Iris pigment epithelial cell (primary cell): ENCODE measurements at regions not wholly inside any gene's neighbourhood (a gene's known extent, or its start where the extent isn't known, plus 50 kb on each side); places are given as distances from the start of the nearest gene placed in this dataset.
"Not testable (repeated sequence)": the region's sequence is repeated elsewhere in the genome, so short reads cannot be mapped to it uniquely, and the experiment has no call there.

Experiments used
- DNase-seq: peaks from one replicate; pipeline ENCODE4 v3.0.0-alpha.2; 2011; ENCODE audit warnings: low read depth

DNA sequence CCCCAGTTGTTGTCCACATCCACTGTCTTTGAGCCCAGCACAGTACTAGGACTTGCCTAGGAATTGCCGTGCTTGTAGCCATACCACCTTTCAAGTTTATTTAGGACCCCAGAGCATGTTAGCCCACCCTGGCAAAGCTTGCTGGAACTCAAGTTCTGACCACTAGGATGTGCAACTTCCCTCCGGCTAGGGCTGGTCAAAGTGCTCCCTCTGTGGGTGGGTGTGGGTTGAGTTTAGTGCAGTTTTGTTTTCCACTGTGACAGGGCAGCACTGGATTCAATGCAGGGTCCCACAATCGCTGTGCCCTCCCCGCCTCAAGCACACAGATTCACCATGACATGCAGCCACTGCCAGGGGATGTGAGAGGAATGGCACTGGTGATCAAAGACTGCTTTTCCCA is 96.0 kb downstream of the RASGEF1B start:
- no peak for DNase-seq

DNA sequence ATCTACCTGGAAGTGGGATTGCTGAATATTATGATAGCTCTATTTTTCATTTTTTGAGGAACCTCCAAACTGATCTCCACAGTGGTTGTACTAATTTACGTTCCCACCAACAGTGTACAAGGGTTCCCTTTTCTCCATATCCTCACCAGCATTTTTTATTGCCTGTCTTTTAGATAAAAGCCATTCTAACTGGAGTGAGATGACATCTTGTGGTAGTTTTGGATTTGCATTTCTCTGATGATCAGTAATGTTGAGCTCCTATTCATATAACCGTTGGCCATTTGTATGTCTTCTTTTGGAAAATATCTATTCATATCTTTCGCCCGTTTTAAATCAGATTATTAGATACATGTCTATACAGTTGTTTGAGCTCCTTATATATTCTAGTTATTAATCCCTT is 101.8 kb downstream of the RASGEF1B start:
- no peak for DNase-seq

DNA sequence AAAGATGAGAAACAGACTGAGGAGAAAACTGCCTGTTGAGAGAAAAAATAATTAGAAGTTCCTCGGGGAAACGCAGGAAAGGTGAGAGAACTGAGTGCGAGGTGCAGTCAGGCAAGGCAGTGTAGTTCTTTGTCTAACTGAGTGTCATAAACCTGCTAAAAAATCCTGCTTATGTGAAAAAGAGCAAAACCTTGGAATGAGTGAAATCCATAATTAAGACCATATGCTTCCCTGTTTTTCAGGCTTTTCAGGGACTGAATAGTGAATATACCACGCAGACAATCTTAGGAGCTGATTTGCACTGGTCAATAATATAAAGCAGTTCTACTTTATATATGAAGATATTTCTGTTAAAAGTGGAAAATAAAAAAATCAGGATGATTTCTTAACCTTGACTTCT is 104.9 kb downstream of the RASGEF1B start:
- no peak for DNase-seq

DNA sequence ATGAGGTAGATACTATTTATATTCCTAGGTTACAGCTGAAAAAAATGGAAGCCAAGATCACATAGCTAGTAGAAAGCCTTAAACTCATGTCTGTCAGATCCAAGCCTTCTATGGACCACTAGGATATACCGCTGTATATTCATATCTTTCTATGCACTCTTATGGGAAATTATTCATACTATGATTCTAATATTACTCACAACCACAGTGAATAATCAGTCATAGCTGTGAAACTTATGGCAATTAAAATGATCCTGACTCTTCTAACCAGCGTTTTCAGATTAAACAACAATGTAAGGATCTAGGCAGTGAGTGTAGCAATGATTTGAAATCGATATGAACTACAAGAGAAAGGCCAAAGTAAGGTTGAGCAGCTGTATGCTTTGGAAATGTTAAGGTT is 111.0 kb downstream of the RASGEF1B start:
- DNase-seq = no peak

DNA sequence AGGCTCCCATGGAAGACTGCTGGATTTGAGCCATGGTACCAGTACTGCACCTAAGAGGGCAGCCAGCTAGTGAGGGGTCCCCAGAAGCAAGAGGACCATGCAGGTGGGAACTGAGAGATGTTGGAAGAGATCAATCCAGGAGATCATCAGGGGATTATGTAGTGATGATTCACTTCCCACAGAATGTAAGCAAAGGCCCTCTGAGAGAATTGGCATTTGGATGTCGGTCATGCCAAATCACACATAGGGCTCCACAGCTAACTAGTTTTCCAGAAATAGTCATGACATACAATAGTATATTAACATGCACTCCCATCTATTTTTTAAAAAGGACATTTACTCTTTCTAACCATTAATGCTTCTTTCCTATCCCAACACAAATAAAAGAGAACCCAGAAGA is 112.5 kb downstream of the RASGEF1B start:
- no peak for DNase-seq

DNA sequence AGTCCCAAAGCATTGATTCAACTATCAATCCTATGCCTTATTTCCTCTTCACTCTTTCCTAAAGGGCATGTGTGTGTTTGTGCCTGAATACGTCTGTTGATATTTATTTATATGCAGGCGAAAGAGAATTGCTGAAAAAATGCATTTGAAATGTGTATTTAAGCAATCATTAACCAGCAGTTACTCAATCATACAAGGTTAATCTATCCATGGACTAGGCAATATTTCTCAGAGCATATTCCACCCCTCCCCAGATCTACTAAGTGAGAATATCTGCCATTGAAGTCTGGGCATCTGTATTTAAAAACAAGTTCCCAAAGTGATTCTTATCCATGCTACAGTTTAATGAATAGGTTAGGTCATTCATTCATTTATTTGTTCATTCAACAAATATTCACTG is 113.6 kb downstream of the RASGEF1B start:
- DNase-seq = no peak

DNA sequence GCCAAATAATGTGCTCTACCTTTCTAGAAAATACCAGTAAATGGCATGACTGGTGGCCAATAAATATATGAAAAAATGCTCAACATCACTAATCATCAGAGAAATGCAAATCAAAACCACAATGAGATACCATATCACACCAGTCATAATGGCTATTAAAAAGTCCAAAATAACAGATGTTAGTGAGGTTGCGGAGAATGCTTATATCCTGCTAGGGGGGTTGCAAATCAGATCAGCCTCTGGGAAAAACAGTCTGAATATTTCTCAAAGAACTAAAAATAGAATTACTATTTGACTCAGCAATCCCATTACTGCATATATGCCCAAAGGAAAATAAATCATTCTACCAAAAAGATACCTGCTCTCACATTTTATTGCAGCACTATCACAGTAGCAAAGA is 115.1 kb downstream of the RASGEF1B start:
- no peak for DNase-seq

DNA sequence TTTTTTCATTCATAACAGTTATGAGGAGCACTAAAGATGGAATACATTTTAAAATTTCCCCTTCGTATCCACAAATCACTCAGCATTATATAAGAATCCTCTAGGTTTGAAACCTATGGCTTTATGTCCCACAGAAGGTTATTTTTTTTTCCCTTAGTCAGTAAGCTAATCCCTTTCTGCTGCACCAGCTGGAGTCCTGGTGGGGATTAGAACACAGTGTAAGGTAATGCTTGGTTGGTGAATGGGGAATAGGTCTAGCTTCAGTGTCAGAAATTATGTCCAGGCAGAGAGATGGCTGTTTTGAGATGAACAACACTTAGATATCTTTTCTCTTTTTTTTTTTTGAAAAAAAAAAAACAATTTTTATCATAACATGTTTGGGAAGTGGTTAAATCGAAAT is 116.6 kb downstream of the RASGEF1B start:
- DNase-seq = no peak

DNA sequence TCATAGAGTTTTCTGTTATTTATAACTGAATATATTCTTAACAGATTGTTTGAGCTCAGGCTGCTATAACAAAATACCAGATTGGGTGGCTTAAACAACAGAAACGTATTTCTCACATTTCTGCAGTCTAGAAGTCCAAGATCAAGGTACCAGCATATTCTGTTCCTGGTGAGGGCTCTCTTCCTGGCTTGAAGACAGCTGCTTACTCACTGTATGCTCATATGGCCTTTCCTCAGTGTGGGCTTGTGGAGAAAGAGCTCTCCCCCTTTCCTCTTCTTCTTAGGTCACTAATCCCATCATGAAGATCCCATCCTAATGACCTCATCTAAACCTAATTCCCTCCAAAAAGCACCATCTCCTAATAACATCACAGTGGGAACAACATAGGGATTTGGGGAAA is 117.8 kb downstream of the RASGEF1B start:
- DNase-seq = peak; percentile 38

DNA sequence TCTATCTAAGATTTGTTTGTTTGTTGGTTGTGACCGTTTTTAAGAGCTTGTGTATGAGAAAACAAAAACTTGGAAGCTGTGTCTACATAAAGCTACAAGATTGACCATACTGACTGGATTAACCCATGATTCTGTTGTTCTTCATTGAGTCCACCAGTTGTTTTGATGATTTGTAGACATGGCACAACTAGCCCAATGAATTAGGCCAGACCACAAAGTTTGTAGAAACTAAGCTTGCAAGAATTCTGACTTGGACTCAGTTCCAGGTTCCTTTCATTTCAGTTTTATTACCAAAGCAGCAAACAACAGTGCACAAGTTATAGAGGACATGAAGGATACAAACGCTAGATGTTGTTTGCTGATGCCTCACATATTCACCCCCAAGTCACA is 119.3 kb downstream of the RASGEF1B start:
- peak; percentile 72 for DNase-seq

DNA sequence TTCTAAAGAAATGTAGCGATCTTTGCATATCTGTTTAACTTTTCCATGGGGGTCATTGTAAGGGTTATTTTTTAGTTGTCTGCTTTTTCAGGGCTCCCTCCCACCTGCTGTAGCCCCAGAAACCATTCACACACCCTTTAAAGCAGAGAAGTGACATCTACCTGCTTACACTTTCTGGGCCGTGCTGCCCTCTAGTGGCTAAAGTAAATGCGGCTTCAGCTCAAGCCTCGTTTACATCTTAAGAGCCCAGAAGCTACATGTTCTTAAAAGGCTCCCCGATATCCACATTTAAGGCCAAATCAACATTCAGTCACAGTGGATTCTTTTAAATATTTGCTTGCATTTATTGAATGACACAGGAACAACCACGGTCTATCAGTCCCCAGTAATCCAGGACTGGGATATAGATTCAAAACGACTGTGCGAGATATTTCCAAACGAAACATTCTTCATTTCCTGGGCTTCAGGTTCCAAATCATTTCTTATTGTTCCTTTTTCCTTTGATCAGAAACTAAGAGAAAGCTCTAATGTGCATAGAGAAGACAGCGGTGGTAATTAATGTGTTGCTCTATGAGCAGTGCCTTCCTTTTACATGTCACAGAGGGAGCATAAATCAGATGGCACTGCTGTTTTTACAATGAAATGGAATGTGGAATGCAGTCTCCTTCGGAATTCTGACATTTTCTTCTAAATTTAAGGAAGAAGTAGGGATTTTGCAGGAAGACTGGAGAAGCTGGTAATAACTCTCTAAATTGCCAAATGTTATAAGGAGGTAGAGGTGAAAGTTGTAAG is 119.9 kb downstream of the RASGEF1B start:
- DNase-seq = peak; percentile 81

DNA sequence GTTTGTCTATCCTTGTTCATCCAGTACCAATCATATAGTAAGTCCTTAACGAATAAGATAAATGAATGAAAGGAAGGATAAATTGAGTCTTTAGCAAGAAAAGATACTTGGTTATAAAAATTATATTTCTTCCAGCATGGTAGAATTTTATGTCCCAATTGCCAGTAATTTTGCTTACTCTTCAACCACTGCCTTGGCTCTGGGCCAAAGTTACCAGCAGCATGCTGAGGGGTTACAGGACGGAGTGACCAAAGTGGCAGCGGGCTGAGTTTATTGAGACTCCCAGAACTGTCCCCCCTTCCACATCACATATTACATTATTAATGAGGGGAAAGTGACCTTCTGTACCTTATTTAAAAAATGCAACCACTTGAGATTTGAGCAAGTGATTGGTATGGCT is 121.7 kb downstream of the RASGEF1B start:
- DNase-seq = no peak

DNA sequence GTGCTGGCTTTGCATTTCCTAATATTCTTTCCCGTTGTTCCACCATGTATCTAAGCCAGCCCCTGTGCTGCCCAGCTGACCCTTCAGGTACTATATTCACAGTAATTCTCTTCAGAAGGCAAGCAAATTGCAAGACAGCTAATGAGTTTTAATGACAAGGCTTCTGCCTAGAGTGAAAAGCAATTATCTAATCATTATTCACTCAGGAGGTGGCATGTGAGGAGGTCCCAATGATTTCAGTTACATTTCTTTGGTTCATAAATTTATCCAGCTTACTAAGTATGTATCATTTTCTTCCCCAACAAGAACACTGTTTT is 123.0 kb downstream of the RASGEF1B start:
- DNase-seq = no peak

DNA sequence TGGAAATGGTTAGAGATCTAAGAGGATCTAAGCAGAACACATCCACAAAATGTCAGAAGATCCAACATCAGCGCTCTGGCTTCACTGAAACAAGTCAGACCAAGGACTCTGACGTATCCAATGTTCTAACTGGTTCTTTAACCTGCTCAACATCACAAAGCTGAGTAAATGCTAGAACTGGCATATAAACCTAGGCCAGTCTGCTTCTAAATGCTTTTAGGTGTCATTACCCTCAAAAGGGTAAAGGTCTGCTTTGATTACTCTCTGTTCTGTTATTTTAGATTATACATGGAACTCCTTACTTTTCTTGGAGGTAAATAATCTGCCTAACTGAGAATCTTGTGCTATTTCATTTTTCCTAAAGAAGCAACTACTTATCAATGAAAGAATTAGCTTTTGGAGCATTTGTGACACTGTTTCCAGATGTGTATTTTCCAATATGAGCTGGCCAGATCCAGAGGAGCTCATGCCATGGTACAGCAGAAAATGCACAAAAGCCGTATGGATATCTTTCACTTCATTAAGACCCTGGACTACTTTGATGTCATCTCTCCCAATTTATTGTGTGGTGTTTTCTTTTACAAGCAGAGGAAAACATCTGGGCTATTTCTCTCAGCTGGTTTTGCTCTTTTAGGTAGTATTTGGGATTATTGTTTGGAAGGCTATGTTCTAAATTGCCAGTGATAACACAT is 123.5 kb downstream of the RASGEF1B start:
- DNase-seq = no peak

DNA sequence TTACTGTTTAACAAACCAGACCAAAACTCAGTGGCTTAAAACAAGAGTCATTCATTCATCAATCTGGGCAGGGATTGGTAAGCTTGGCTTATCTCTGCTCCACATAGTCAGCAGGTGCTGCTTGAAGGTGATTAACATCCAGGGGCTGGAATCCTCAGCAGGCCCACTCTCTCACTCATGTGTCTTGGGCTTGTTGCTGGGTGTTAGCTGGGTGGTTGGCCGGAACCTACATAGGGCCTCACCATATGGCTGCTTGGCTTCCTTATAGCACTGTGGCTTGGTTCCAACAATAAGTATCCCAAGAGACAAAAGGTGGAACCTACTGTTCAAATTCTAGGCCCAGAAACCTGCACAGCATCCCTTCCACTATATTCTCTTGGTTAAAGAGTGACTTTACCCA is 125.0 kb downstream of the RASGEF1B start:
- DNase-seq = no peak

DNA sequence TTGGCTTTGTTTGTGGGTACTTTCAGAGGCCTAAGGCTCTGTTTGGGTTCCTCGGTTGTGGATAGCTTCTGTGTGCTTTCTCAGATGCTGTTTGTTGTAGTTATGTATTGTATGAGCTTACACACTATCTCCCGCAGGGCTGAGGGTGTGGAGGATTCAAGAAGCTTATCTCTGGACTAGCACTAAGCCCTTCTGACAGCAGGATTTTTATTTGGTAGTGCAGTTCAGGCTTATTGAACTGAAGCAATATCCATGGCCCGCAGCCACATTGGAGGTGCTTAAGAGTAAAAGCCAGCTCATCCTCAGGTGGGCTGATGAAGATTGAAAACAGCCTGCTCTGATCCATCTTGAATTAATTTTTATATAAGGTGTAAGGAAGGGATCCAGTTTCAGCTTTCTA is 128.2 kb downstream of the RASGEF1B start:
- peak; percentile 29 for DNase-seq

DNA sequence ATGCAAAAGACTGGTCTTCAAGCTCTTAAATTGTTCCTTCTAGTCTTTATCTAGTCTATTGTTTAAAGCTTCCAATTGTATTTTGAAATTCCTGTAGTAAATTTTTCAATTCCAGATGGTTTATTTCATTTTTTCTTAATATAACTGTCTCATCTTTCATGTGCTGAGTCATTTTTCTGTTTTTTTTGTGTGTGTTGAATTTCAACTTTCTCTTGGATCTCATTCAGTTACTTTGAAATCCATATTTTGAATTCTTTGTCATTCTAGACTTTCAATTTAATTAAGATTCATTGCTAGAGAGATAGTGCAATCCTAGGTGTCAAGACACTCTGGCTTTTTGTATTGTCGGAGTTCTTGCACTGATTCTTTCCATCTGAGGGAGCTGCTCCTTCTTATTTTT is 128.0 kb upstream of the PRKG2 start:
- DNase-seq = peak; percentile 11

DNA sequence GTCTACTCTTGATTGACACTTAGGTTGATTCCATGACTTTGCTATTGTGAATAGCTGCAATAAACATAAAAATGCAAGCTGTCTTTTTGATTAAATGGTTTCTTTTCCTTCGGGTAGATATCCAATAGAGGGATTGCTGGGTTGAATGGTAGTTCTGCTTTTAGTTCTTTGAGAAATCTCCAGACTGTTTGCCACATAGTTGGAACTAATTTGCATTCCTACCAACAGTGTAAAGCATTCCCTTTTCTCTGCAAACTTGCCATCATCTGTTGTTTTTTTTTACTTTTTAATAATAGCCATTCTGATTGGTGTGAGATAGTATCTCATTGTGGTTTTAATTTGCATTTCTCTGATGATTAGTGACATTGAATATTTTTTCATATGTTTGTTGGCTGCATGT is 122.2 kb upstream of the PRKG2 start:
- DNase-seq = no peak

DNA sequence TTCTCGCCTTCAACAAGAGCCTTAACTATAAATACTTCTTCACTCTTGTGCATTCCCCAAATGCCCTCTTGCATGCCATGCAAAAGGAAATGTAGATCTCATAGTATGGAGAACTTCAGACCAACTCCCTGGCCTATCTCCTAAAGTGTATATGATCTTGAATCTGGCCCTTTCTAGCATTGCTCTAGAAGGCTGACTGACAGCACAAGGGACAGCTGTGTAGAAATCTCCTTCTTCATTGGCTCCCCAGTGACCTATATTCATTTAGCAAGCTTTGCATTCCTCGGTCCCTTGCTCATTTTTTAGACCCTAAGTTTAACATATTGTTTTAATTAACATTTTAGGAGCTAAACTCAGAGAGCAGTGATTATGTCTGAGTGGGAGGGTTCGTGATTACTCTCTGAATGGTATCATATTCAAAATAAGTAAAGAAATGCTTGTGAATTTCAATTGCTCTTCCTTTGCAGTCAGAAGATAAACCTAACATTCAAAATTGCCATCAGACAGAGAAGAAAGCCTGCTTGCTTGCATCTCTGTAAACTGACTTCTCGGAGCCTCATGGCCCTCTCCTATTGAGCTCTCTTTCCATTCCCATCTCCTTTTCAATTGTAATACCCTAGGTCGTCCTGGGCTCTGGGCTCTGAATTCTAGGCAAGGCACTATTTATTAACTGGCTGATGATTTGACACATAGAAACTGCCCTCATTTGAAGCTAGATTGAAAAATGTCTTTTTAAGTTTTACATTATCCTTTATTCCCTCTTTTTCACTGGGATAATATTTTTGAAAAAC is 120.3 kb upstream of the PRKG2 start:
- DNase-seq = no peak

DNA sequence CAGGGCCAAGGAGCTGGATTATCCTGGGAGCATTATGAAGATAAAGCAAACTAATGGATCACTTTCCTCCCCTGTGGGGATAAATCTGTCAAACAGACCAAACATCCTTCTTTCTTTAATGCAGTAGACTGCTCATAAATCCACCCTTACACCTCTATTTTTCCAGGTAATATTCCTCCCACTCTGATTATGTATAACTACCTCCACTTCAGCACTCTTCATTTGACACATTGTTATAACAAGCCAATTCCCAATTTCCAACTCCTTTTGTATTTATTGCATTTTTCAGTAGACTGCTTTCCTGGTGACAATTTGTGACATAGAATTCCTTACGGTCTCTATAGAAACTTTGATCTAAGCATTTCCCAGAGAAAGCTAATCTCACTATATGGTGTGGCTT is 115.0 kb upstream of the PRKG2 start:
- no peak for DNase-seq

DNA sequence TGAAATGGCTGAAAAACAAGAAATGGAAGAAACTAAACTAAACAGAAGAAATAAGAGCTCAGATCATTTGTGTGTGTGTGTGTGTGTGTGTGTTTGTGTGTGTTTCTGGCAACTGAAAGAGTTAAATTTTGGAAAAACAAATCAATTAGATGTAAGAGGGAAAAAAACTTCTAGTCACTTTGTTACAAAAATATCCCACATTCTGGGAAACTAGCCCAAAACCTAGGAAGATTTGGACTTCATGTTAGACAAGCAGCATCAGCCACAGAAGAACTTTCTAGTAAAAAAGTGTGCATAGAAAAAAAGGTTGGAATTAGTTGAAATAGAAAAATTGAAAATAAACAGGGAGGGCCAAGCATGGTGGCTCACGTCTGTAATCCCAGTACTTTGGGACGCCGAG is 111.6 kb upstream of the PRKG2 start:
- DNase-seq = no peak

DNA sequence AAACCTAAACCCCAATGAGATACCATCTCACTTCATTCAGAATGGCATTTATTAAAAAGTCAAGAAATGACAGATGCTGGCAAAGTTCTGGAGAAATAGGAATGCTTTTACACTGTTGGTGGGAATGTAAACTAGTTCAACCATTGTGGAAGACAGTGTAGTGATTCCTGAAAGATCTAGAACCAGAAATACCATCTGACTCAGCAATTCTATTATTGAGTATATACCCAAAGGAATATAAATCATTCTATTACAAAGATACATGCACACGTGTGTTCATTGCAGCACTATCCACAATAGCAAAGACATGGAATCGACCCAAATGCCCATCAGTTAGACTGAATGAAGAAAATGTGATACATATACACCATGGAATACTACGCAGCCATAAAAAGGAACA is 109.6 kb upstream of the PRKG2 start:
- DNase-seq = not testable (repeated sequence)

DNA sequence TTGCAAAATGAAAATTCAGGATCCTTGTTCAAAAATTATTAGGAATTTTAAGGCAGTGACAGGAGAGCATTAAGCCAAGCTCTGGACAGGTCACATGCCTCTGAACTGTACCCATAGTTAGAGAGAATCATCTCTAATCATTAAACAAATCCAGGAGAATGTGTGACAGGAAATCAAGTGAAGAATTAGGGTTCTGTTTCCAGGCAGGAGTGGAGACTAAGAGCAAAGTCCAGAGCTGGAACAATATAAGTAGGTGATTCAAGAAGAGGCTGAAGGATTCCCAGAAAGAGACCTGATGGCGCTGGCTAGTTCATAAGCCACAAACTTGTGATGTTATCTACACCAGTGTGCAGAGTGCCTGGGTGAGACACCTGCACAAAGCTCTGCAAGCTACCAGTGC is 104.6 kb upstream of the PRKG2 start:
- DNase-seq = no peak
